H7 (cell line): ENCODE measurements at regions not wholly inside any gene's neighbourhood (a gene's known extent, or its start where the extent isn't known, plus 50 kb on each side); places are given as distances from the start of the nearest gene placed in this dataset.

Source experiments
- DNase-seq: peaks from one replicate; pipeline ENCODE4 v3.0.0; 2012
- H3K27me3 ChIP-seq: 2 replicates; pipeline ENCODE4 v1.6.0; 2011; ENCODE audit warnings: mild to moderate bottlenecking, low read length; ENCODE audit not compliant: control insufficient read depth, insufficient read depth
- H3K36me3 ChIP-seq: replicated peaks from 2 replicates; pipeline ENCODE4 v1.5.1; 2011; ENCODE audit warnings: low read length; ENCODE audit not compliant: control insufficient read depth, insufficient read depth
- H3K4me3 ChIP-seq: 2 replicates; pipeline ENCODE4 v1.5.1; 2011; ENCODE audit warnings: low read depth, mild to moderate bottlenecking, control low read depth, low read length, moderate library complexity; ENCODE audit not compliant: insufficient read depth

DNA sequence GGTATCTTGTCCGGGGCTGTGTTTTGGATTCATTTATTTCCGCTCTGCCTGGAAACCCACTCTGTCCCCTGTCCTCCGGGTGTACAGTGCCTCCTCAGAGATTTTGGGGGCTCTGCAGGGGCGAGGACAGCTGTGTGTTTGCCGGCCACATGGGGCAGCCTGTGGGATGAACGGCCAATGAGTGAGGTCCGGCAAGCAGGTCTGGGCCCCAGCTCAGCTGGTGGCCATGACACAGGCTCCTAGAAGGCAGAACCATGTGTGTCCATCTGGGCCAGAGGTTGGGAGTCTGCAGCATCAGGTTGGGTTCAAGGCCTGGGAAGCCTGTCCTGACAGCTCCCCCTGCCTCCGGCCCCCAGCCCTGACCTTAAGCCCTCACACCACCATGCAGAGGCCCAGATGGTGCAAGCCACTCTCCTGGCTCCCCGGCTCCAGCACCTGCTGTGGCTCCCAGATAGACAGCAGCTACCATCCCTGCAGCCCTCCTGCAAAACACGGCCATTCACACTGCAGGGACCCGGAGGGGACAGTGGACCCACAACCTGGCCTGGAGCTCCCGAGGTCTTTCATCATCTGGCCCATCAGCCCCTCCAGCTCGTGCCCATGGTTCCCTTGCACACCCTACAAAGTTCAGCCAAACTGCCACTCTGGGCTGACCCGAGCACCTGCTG is 220.1 kb upstream of the C14orf180 start:
- H3K4me3 ChIP-seq, result no peak overlapping the region
- peak; percentile 61 for DNase-seq

DNA sequence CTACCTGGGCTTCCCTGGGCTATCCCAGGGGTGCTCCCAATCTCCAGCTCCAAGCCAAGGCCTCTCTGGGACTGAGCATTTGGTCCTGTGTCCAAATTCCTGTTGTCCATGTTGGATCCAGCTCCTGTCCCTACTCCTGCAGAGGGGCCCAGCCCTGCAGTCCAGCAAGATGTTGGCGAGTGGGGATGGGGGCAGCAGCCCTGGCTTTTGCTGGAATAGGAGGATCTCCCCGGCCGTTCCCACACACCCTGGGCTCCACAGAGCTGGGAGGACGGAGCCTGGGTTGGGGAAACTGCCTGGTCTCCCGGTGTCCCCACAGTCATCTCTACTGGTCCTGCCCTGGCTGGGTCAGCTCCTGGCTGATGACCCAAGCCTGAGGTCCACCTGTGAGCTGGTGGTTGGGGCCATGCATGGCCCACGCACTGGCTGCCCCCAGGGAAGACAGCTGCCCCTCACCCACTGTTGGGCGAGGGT is 219.6 kb upstream of the C14orf180 start:
- no peak for DNase-seq
- H3K4me3 ChIP-seq, result no peak overlapping the region
- no peaks in the 10 kb centered on the region for H3K36me3 ChIP-seq
- no peaks in the 10 kb centered on the region for H3K27me3 ChIP-seq

More for the DNA sequence above, 220.1 kb upstream of the C14orf180 start:
- Histone ChIP-seq H3K36me3 (no peaks in the 10 kb centered on the region), H3K27me3 (no peaks in the 10 kb centered on the region)

DNA sequence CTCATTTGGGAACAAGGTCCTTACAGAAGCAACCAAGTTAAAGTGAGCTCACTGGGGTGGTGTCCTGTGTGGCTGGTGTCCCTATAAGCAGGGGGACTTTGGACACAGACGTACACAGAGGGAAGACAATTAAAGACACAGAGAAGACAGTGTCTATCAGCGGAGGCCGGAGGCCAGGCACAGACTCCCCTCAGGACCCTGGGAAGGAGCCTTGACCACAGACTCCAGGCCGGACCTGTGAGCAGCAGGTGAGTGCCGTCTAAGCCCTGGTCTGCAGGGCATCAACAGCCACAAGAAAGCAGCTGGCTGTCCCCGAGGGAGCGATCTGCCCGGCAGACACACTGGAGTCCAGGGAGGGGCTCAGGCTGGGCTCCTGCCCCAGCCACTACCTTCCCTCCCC is 219.1 kb upstream of the C14orf180 start:
- H3K27me3 ChIP-seq, result no peaks in the 10 kb centered on the region
- DNase-seq, result peak; percentile 43
- H3K36me3 ChIP-seq, result no peaks in the 10 kb centered on the region

DNA sequence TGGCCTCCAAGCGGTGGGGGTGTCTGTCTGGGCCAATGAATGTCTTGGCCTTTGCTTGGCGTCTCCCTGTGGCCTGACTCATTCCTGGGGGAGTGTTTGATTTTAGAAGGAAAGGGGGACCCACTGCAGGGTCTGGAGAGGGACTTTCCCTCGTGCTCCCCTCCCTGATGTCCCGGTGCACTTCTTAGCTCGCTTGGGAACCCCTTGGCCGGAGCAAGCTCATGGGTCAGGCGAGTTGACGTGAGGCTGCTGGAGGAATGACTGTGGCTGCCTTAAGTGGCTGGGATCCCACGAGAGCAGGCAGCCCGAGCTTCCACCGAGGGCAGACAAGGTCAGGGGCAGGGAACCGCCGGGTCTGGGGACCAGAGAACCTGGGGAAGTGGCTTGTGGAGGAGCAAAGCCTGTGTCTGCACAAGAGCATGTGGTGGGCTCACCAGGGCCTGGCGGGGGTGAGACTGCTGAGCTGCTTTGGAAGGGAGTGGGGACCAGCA is 218.4 kb upstream of the C14orf180 start:
- no peaks in the 10 kb centered on the region for H3K36me3 ChIP-seq
- H3K27me3 ChIP-seq, result no peaks in the 10 kb centered on the region
- H3K4me3 ChIP-seq, result no peak overlapping the region
- peak; percentile 54 for DNase-seq

More for the DNA sequence above, 219.1 kb upstream of the C14orf180 start:
- no peak overlapping the region for H3K4me3 ChIP-seq

DNA sequence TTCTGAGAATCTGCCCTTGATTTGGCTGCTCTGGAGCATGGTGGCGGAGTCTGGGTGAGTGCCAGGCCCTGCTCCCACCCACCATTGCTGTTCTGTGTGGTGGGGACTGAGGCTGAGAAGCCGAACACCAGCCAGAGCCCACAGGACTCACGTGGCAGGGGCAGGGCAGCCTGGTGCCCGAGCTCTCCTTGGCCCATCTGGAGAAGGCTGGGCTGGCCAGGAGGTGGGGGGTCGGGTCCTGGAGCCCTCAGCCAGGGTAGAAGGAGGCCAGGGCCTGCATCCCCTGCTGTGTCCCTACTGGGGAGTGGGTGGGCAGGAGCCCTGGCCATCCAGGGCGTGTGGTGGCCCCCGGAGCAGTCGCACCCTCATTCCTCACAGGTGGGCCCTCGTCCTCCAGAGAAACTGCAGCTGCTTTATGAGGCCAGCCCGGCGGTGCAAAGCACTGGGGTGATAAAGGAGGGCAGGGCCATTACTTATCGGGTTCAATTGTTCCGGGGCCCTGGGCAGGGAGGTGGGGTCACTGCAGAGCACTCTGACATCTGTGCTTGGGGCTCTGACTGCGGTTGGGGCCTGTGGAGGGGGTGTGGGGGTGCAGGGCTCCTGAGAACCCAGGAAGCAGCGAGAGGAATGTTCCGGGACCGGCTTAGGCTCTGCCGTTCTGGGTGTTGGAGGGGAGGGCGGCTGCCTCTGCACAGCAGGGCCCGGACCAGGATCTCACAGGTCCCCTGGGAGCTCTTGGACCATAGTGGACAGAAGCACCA is 217.5 kb upstream of the C14orf180 start:
- no peaks in the 10 kb centered on the region for H3K36me3 ChIP-seq
- H3K4me3 ChIP-seq, result no peak overlapping the region
- DNase-seq, result peak; percentile 60
- H3K27me3 ChIP-seq, result no peaks in the 10 kb centered on the region

DNA sequence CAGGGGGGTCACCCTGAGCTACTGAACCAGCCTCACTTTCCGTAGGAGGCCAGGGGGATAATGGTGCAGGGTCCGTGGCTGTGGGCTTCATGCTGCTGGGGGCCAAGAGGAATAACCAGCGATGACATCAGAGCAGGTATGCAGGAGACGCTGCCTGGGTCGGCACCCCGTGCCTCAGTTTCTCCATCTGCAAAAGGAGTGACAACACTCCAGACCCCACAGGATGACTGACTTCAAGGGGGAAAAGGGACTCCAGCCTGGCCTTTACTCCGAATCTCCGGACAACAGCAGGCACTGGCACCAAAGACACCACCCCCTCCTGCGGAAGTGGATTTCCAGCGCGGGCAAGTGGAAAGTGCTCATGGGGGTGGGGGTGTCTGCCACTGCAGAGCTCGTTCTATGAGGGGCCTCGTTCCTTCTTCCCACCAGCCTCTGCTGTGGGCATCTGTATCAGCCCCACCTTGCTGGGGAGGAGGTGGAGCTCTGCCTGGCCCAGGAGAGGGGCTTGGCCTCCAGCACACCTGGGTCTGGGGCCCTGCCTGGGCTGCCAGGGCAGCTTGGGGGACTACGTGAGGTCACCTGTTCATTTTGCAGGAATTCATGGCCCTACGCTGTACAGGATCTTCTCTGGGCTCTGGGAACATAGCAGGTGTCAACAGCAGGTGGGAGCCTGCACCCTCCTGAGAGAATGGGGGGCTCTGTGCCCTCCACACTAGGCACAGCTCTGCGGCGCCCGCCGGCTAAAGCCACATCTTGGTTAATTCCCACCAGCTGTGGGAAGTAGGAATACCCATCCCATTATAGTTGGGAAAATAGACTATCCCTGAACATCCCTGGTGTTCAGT is 216.6 kb upstream of the C14orf180 start:
- Histone ChIP-seq H3K4me3 (no peak overlapping the region), H3K27me3 (no peaks in the 10 kb centered on the region), H3K36me3 (no peaks in the 10 kb centered on the region)
- peak; percentile 60 for DNase-seq

DNA sequence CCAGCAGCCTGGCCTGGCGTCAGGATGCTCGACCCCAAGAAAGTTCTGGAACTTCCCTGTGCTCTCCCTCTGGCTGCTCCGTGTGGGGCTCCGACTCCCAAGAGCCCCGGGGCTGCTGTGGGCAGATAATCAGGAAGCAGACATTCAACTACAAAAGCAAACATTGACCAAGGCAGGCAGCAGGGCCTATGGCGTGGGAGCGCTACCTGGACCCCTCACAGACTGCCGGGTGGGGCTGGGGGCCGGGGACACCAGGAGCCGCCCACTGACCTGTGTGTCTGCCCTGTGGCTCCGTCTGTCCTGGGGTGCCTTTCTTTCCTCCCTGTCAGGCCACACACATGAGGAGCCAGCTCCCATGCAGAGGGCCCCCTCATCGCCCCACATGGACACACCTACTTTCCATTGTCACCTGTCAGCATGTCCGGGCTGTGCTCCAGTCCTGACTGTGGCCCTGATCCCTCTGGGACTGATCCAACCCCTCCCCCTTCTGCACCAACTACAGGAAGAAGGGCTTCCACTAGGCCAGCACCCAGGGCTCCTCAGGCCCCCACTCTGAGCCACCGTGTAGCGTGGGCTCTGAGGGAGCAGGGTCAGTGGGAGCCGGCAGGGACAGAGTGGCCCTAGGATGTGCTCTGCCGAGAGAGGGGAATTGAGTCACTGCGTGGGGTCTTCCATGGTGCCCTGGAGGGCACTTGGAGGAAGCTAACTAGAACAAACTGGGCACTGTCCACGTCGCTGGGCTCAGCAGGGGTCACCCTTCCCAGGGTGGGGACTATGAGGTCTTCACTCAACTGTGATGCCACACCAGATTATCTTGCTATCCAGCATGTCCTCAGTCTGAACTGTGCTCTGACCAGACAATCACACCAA is 215.4 kb upstream of the C14orf180 start:
- H3K36me3 ChIP-seq, result no peaks in the 10 kb centered on the region
- H3K27me3 ChIP-seq, result no peaks in the 10 kb centered on the region
- H3K4me3 ChIP-seq, result no peak overlapping the region
- DNase-seq, result peak; percentile 57

DNA sequence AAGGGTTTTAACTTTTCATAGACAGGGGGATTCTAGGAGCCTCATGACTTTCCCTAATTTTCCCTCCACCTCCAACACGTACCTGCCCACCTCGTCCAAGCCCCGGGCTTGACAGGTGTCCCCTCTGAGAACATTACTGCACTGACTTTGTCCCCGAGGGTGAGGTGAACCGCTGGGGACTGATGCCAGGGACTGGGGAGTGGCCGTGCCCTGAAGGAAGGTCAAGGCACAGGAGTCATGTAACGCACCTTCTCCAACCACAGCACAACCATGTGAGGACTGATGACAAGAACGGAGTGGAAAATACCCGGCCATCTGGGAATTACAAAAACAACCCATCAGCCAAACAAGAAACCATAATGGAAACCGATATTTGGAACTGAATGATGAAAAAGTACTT is 214.7 kb upstream of the C14orf180 start:
- no peak overlapping the region for H3K4me3 ChIP-seq
- no peaks in the 10 kb centered on the region for H3K36me3 ChIP-seq
- no peak for DNase-seq
- H3K27me3 ChIP-seq, result no peaks in the 10 kb centered on the region

DNA sequence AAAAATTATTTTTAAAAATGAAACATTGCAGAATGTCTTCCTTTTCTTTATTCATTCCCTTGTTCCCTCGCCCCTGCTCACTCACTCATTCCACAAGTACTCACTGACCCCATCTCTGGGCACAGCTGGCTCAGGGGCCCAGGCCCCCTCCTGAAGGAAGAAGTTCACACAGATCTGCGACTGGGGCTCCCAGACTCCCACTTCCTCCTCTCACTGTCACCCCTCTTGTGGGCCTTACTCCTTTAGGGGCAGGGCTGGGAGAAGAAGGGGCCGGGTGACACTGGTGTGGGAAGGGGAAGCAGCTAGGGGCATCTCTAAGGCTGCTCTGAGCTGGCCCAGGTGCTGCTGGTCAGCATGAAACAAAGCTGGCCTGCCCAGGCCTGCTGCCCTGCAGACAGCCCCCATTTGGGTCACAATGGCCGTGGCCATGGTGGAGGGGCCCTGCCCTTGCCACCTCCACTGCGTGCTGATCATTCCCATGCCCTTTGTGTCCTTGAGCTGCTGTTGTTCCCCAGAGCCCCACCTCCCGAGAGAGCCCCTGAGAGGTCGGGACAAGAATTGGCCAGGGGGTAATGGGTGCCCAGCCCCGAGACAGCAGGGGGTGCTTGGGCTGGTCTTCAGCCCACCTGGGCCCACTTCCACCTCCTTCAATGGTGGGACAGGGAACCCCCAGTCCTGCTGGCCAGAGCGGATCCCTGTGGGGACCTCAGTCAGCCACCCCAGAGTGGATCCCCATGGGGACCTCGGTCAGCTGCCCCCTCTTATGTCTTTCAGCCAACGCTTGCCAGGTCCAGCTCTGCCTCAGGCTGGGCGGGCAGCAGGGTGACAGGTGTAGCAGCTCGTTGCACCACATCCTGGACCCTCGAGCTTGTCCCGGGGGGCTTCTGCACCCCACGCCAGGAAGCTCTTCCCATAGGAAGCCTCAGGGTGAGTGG is 212.4 kb upstream of the C14orf180 start:
- Histone ChIP-seq H3K27me3 (no peaks in the 10 kb centered on the region), H3K4me3 (no peak overlapping the region), H3K36me3 (no peaks in the 10 kb centered on the region)
- no peak for DNase-seq

DNA sequence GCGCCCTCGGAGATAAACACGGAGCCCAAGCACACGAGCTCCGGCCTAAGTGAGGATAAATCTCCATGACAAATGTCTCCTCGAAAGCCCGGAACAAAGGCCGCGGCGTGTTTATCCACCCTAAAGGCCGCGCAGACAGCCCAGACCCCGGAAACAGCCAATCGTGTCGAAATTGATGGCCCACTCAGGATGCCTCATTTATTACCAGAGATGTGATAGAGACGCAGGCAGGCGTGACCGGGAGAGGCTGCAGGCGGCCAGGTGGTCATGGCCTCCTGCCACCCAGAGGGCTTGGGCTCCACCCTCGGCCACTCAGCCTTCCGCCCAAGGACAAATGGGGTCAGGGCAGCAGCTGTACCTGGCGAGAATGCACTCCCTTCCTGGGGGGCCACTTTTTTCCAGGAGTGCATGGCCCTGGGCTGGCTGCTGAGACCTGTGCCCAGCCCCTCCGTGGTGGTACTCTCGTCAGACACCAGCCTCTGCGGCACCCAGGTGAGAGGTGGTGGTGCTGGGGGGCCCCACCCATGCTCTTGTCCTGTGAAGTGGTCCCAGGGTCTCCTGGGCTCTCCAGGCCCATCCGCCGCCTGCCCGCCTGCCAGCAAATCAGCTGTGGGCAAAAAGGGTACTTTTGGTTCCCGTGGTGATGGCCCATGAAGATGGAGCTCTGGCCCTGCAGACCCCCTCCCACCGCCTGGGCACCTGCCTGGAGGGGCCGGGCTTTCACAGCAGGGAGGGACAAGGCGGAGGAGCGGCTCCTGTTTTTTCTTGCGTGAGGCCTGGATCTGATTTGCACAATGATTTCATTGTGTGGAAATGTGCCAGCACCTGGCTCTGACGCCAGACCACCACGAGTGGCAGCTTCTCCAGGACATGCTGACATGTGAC is 211.5 kb upstream of the C14orf180 start:
- Histone ChIP-seq H3K27me3 (no peaks in the 10 kb centered on the region), H3K4me3 (no peak overlapping the region), H3K36me3 (no peaks in the 10 kb centered on the region)
- DNase-seq, result no peak

DNA sequence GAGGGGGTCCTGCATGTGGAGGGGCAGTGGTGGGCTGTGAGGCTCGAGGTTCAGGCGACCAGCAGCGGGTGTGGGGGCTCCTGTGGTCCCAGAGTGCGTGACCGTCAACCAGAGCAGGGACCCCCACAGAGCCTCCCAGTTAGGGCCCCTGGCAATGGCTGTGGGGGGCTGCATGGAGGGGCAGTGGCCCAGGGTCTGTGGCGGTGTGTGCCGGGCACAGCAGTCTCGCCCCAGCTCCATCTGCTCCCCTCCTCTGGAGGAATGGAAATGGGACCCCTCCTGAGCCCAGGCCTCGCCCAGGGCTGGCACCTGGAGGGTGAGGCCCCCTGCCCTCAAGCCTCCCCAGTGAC is 210.8 kb upstream of the C14orf180 start:
- no peaks in the 10 kb centered on the region for H3K27me3 ChIP-seq
- no peak for DNase-seq
- no peaks in the 10 kb centered on the region for H3K36me3 ChIP-seq
- no peak overlapping the region for H3K4me3 ChIP-seq

DNA sequence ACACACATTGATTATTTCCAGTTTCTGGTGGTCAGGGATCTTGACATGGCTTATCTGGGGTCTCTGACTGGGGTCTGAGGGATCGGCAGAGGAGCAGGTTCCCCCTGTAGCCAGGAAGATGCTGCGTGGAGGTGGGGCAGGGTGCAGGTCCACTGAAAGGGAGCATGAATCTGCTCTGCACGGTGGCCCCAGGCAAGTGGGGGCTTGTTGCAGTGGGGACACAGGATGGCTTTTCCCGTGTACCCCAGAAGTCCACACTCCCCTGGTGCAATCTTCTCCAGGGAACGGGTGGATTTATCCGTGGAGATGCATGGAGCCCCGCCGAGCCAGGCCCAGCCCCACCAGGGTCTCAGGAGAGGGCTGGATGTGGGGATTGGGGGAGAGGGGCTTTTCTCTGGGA is 210.4 kb upstream of the C14orf180 start:
- Histone ChIP-seq H3K36me3 (no peaks in the 10 kb centered on the region), H3K27me3 (no peaks in the 10 kb centered on the region), H3K4me3 (no peak overlapping the region)
- no peak for DNase-seq
